Loucy (cell line): ENCODE measurements at regions not wholly inside any gene's neighbourhood (a gene's known extent, or its start where the extent isn't known, plus 50 kb on each side); places are given as distances from the start of the nearest gene placed in this dataset.

Experiments used
- CTCF ChIP-seq: fragments of 200-600 bp; sonication (generic); conservative IDR thresholded peaks from 2 replicates; pipeline ENCODE4 v1.5.1; 2014; ENCODE audit warnings: mild to moderate bottlenecking, antibody characterized with exemption, low read length
- EZH2phosphoT487 ChIP-seq: fragments of 200-600 bp; IDR thresholded peaks from 2 replicates; pipeline ENCODE4 v1.6.1; 2018; ENCODE audit warnings: antibody characterized with exemption, mild to moderate bottlenecking, moderate library complexity, borderline replicate concordance

- TF ChIP-seq EZH2phosphoT487 (no peak), CTCF (no peak)
These were observed 321.0 kb upstream of the TPK1 start for GRCh38 chr7:145156834-145157233.
